K562 (cell line): ENCODE measurements at regions not wholly inside any gene's neighbourhood (a gene's known extent, or its start where the extent isn't known, plus 50 kb on each side); places are given as distances from the start of the nearest gene placed in this dataset.

ENCODE experiments used
- ATAC-seq: fragments of 200-7000 bp; cut with Tn5 transposase; 3 replicates; pipeline ENCODE4 v1.9.1; 2020; ENCODE audit warnings: moderate library complexity
- BruUV-seq: library from RNA; stranded (reverse); fragments of 400-500 nt; replicated peaks from 2 replicates; lab custom pipeline; 2021; lab: Mats Ljungman, UMichigan
- CTCF ChIA-PET: fragments of 300-600 bp; formaldehyde crosslinking; extraction: SDS; loops from one replicate; lab custom pipeline; 2021; ENCODE audit warnings: low intra/inter-chr PET ratio; lab: Yijun Ruan, JAX
- POLR2A ChIA-PET: fragments of 300-600, 350-650 bp; sonication (Branson Sonifier 250); formaldehyde crosslinking; extraction: SDS; loops from one replicate; lab custom pipeline; 2021; ENCODE audit warnings: antibody characterized with exemption, inconsistent platforms; lab: Yijun Ruan, JAX
- DNase-seq, 4 experiments: peaks; one replicate each; pipeline versions ENCODE4 v3.0.0 to v3.0.0-alpha.2; 2011 to 2018; ENCODE audit warnings: low spot score in 3 of 4, mixed read lengths in 3 of 4; ENCODE audit errors: extremely low read depth in 1 of 4
- FAIRE-seq: peaks from 2 replicates; lab custom pipeline; 2011; peaks lifted over from hg19 to GRCh38; lab: Jason Lieb, UNC
- H2AFZ ChIP-seq: 2 replicates; pipeline ENCODE4 v1.6.0; 2011; ENCODE audit warnings: low read depth, low read length, control low read depth, inconsistent platforms
- H3K27ac ChIP-seq: fragments of 200-600 bp; 3 replicates; pipeline ENCODE4 v1.8.0; 2011; ENCODE audit warnings: low read depth, mild to moderate bottlenecking, control low read depth, inconsistent platforms, low read length, moderate library complexity, mixed read lengths; ENCODE audit errors: extremely low read depth
- H3K27me3 ChIP-seq, 2 experiments: fragments of 300-600 bp in 1 of 2; 2 replicates in 1 of 2; 3 replicates in 1 of 2; pipeline versions ENCODE4 v1.6.0 to v1.8.0; 2011; ENCODE audit warnings: inconsistent platforms in 2 of 2, low read length in 2 of 2, mild to moderate bottlenecking in 1 of 2, mixed read lengths in 1 of 2, moderate library complexity in 1 of 2; ENCODE audit not compliant: control insufficient read depth in 2 of 2, insufficient read depth in 2 of 2
- H3K36me3 ChIP-seq: fragments of 300-600 bp; 3 replicates; pipeline ENCODE4 v1.8.0; 2011; ENCODE audit warnings: mild to moderate bottlenecking, low read length, inconsistent platforms; ENCODE audit not compliant: control insufficient read depth, insufficient read depth
- H3K4me1 ChIP-seq, 2 experiments: fragments of 200-600 bp in 1 of 2; replicated peaks in 1 of 2; 2 replicates in 1 of 2; 3 replicates in 1 of 2; pipeline versions ENCODE4 v1.5.1 to v1.8.0; 2011; ENCODE audit warnings: inconsistent platforms in 2 of 2, low read length in 2 of 2, mild to moderate bottlenecking in 1 of 2, mixed read lengths in 1 of 2, moderate library complexity in 1 of 2; ENCODE audit not compliant: control insufficient read depth in 2 of 2, insufficient read depth in 2 of 2
- H3K4me2 ChIP-seq: 2 replicates; pipeline ENCODE4 v1.6.1; 2011; ENCODE audit warnings: low read length, control low read depth, inconsistent platforms, mixed read lengths; ENCODE audit not compliant: insufficient read depth
- H3K4me3 ChIP-seq: fragments of 200-600 bp; sonication (generic), shearing (Covaris generic); 2 replicates; pipeline ENCODE4 v1.5.1; 2016; ENCODE audit warnings: control low read depth, inconsistent platforms
- H3K79me2 ChIP-seq: fragments of 200-600 bp; 3 replicates; pipeline ENCODE4 v1.8.0; 2011; ENCODE audit warnings: low read length, inconsistent platforms; ENCODE audit not compliant: control insufficient read depth, insufficient read depth
- H3K9ac ChIP-seq, 2 experiments: 2 replicates each; pipeline versions ENCODE4 v1.6.0 to v1.6.1; 2011; ENCODE audit warnings: low read depth in 2 of 2, low read length in 2 of 2, control low read depth in 1 of 2, inconsistent platforms in 1 of 2, mild to moderate bottlenecking in 1 of 2, mixed read lengths in 1 of 2; ENCODE audit not compliant: insufficient read depth in 1 of 2
- H3K9me1 ChIP-seq: one replicate; pipeline ENCODE4 v1.6.0; 2011; ENCODE audit warnings: inconsistent platforms, mild to moderate bottlenecking, low read length, moderate library complexity; ENCODE audit not compliant: control insufficient read depth, insufficient read depth
- H3K9me3 ChIP-seq: replicated peaks from 2 replicates; pipeline ENCODE4 v1.5.1; 2011; ENCODE audit warnings: low read depth, low read length, inconsistent platforms; ENCODE audit not compliant: control insufficient read depth, insufficient read depth
- H4K20me1 ChIP-seq: replicated peaks from 2 replicates; pipeline ENCODE4 v1.6.1; 2011; ENCODE audit warnings: low read length, inconsistent platforms, mixed read lengths; ENCODE audit not compliant: control insufficient read depth, insufficient read depth
- ADNP ChIP-seq: fragments of 200-800 bp; sonication (Bioruptor generic); IDR thresholded peaks from 2 replicates; pipeline ENCODE4 v1.6.1; 2016; ENCODE audit warnings: missing genetic modification characterization, missing compliant biosample characterization
- FOXP4 ChIP-seq: sonication (generic); formaldehyde crosslinking; IDR thresholded peaks from 2 replicates; pipeline ENCODE4 v1.8.0; 2022; ENCODE audit warnings: mild to moderate bottlenecking, missing genetic modification reagents, borderline replicate concordance
- HDAC8 ChIP-seq: fragments of 450-650 bp; IDR thresholded peaks from 2 replicates; pipeline ENCODE4 v1.6.1; 2016; ENCODE audit warnings: mild to moderate bottlenecking, missing genetic modification characterization, moderate library complexity, missing compliant biosample characterization
- KLF6 ChIP-seq: fragments of 250-450 bp; sonication (Bioruptor Pico); IDR thresholded peaks from 2 replicates; pipeline ENCODE4 v1.4.0; 2020; ENCODE audit warnings: mild to moderate bottlenecking, moderate library complexity, borderline replicate concordance
- MTA3 ChIP-seq: fragments of 450-650 bp; formaldehyde crosslinking; IDR thresholded peaks from 2 replicates; pipeline ENCODE4 v1.6.1; 2017; ENCODE audit warnings: mild to moderate bottlenecking, borderline replicate concordance
- PTTG1 ChIP-seq: fragments of 450-650 bp; IDR thresholded peaks from 2 replicates; pipeline ENCODE4 v1.6.1; 2016; ENCODE audit warnings: low read depth, mild to moderate bottlenecking, missing genetic modification characterization, missing compliant biosample characterization
- RBM39 ChIP-seq: fragments of 200-400 bp; formaldehyde crosslinking; optimal IDR thresholded peaks from 2 replicates; pipeline ENCODE3; 2018; ENCODE audit warnings: low read depth, low read length
- SNRNP70 ChIP-seq: fragments of 200-400 bp; formaldehyde crosslinking; optimal IDR thresholded peaks from 2 replicates; pipeline ENCODE3; 2017; ENCODE audit warnings: low read depth, low read length
- TFE3 ChIP-seq: fragments of 450-650 bp; formaldehyde crosslinking; IDR thresholded peaks from 2 replicates; pipeline ENCODE4 v1.4.0; 2020; ENCODE audit warnings: mild to moderate bottlenecking, mixed read lengths
- ZNF184 ChIP-seq: sonication (generic); formaldehyde crosslinking; IDR thresholded peaks from 2 replicates; pipeline ENCODE4 v1.5.0; 2020; ENCODE audit warnings: missing genetic modification reagents
- ZNF239 ChIP-seq: fragments of 250-450 bp; sonication (Bioruptor Pico); IDR thresholded peaks from 2 replicates; pipeline ENCODE4 v1.4.0; 2020; ENCODE audit warnings: mild to moderate bottlenecking
- ZNF79 ChIP-seq: fragments of 250-450 bp; sonication (Bioruptor Pico); IDR thresholded peaks from 2 replicates; pipeline ENCODE4 v1.4.0; 2020; ENCODE audit warnings: low read depth, mild to moderate bottlenecking, moderate library complexity
- WGBS: fragments of 100-300 bp; shearing (Covaris generic); methylation state at CpG from one replicate; pipeline ENCODE4 v1.1.6; 2016; ENCODE audit warnings: low coverage, mixed read lengths; ENCODE audit not compliant: insufficient coverage; ENCODE audit errors: missing lambda C conversion rate; 5-methylcytosine and 5-hydroxymethylcytosine counted together
- in situ Hi-C: fragments of 300-500 bp; cut with MboI; formaldehyde crosslinking; loops from 4 replicates; pipeline ENCODE4 v1.15.0; 2018; ENCODE audit warnings: inconsistent platforms, mixed read lengths
- intact Hi-C: fragments of 100-400 bp; cut with micrococcal nuclease; formaldehyde crosslinking; loops from 2 replicates; pipeline ENCODE4 v1.14.2; 2022
- TF ChIP-seq, protein P1 (sequence below): fragments of 450-650 bp; IDR thresholded peaks from 2 replicates; pipeline ENCODE4 v1.6.1; 2018; ENCODE audit not compliant: partially characterized antibody
- TF ChIP-seq, protein P2 (sequence below): fragments of 450-650 bp; formaldehyde crosslinking; IDR thresholded peaks from 2 replicates; pipeline ENCODE4 v1.4.0; 2022; ENCODE audit warnings: missing genetic modification characterization
- TF ChIP-seq, protein P3 (sequence below): fragments of 250-450 bp; sonication (Bioruptor Pico); IDR thresholded peaks from 2 replicates; pipeline ENCODE4 v1.8.0; 2022; ENCODE audit warnings: moderate library complexity, mild to moderate bottlenecking, inconsistent platforms

DNA sequence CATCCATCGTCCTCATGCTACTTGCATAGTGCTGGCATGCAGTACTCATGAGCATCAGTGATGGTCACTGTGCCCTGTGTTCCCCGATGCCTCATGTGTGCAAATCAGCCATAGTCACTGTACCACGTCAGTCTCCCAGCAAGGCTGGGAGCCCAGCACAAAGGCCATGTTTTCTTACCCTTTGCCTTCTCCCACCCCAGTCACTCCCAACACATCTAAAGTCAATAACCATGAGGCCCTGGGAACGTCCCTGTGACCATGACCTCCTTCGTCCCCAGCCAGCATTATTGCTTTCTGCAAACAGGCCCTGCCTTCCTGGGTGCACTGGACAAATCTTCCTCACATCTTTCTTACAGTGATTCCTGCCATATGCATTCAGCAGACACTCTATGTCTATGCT, 406.1 kb downstream of the ICE1 start:
- Histone ChIP-seq H3K79me2 (no peaks in the 10 kb centered on the region), H3K4me2 (no peak overlapping the region), H3K4me1 (no peaks in the 10 kb centered on the region), H3K36me3 (no peaks in the 10 kb centered on the region), H3K4me3 (no peak overlapping the region), H3K27ac (no peak overlapping the region), H3K9me1 (no peaks in the 10 kb centered on the region), H4K20me1 (no peaks in the 10 kb centered on the region), H3K9ac (no peak overlapping the region), H3K9me3 (no peaks in the 10 kb centered on the region), H3K27me3 (peaks cover 0 to 4% of the 10 kb centered on the region in 2 experiments; a peak in 1 of 5 replicates), H2AFZ (no peak overlapping the region)
- no TSS peak for BruUV-seq
- WGBS = 2% methylated on average over 5 of the region's 5 CpGs
- FAIRE-seq (no peak), DNase-seq (no peak), ATAC-seq (no peak)
- CTCF ChIA-PET = no interaction called here
- in situ Hi-C loops (no loop called here), intact Hi-C loops (no loop called here)
- POLR2A ChIA-PET = no interaction called here
- TF ChIP-seq, protein P1, sequence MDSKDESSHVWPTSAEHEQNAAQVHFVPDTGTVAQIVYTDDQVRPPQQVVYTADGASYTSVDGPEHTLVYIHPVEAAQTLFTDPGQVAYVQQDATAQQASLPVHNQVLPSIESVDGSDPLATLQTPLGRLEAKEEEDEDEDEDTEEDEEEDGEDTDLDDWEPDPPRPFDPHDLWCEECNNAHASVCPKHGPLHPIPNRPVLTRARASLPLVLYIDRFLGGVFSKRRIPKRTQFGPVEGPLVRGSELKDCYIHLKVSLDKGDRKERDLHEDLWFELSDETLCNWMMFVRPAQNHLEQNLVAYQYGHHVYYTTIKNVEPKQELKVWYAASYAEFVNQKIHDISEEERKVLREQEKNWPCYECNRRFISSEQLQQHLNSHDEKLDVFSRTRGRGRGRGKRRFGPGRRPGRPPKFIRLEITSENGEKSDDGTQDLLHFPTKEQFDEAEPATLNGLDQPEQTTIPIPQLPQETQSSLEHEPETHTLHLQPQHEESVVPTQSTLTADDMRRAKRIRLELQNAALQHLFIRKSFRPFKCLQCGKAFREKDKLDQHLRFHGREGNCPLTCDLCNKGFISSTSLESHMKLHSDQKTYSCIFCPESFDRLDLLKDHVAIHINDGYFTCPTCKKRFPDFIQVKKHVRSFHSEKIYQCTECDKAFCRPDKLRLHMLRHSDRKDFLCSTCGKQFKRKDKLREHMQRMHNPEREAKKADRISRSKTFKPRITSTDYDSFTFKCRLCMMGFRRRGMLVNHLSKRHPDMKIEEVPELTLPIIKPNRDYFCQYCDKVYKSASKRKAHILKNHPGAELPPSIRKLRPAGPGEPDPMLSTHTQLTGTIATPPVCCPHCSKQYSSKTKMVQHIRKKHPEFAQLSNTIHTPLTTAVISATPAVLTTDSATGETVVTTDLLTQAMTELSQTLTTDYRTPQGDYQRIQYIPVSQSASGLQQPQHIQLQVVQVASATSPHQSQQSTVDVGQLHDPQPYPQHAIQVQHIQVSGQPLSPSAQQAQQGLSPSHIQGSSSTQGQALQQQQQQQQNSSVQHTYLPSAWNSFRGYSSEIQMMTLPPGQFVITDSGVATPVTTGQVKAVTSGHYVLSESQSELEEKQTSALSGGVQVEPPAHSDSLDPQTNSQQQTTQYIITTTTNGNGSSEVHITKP = no peak
- TF ChIP-seq ZNF239 = no peak
- no peak for TF ChIP-seq ADNP (tag)
- no peak for TF ChIP-seq PTTG1 (tag)
- no peak for TF ChIP-seq HDAC8 (tag)
- no peak for TF ChIP-seq FOXP4 (CRISPR knock-in tag)
- TF ChIP-seq, protein P2, sequence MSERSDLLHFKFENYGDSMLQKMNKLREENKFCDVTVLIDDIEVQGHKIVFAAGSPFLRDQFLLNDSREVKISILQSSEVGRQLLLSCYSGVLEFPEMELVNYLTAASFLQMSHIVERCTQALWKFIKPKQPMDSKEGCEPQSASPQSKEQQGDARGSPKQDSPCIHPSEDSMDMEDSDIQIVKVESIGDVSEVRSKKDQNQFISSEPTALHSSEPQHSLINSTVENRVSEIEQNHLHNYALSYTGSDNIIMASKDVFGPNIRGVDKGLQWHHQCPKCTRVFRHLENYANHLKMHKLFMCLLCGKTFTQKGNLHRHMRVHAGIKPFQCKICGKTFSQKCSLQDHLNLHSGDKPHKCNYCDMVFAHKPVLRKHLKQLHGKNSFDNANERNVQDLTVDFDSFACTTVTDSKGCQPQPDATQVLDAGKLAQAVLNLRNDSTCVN = no peak
- no peak for TF ChIP-seq SNRNP70
- TF ChIP-seq TFE3 (CRISPR knock-in tag) = no peak
- TF ChIP-seq MTA3 = no peak
- TF ChIP-seq, protein P3, sequence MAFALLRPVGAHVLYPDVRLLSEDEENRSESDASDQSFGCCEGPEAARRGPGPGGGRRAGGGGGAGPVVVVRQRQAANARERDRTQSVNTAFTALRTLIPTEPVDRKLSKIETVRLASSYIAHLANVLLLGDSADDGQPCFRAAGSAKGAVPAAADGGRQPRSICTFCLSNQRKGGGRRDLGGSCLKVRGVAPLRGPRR (CRISPR knock-in tag) = no peak
- no peak for TF ChIP-seq KLF6
- no peak for TF ChIP-seq RBM39
- no peak for TF ChIP-seq ZNF184
- no peak for TF ChIP-seq ZNF79
